ENCODE measurements at regions not wholly inside any gene's neighbourhood (a gene's known extent, or its start where the extent isn't known, plus 50 kb on each side); places are given as distances from the start of the nearest gene placed in this dataset.

GRCh38 chr4:77493120-77493752 is 112.4 kb upstream of the CXCL13 start:
- no peak overlapping the region for H3K4me3 ChIP-seq (ENCODE audit: low read length)
- no peak for TF ChIP-seq CTCF (IDR thresholded peaks at IDR 0.05; ENCODE audit: insufficient read depth, low read depth, low read length, missing control alignments)
- DNase-seq (ENCODE audit: low read depth) = no peak

GRCh38 chr4:77493829-77494551 is 111.6 kb upstream of the CXCL13 start:
- TF ChIP-seq CTCF (IDR thresholded peaks at IDR 0.05; ENCODE audit: insufficient read depth, low read depth, low read length, missing control alignments) = no peak

GRCh38 chr4:77496457-77496856 is 109.2 kb upstream of the CXCL13 start:
- H3K4me3 ChIP-seq (ENCODE audit: low read length) = no peak overlapping the region
- no peak for DNase-seq (ENCODE audit: low read depth)
- TF ChIP-seq CTCF (IDR thresholded peaks at IDR 0.05; ENCODE audit: insufficient read depth, low read depth, low read length, missing control alignments) = no peak

More at GRCh38 chr4:77493829-77494551, 111.6 kb upstream of the CXCL13 start:
- no peak overlapping the region for H3K4me3 ChIP-seq (ENCODE audit: low read length)
- DNase-seq (ENCODE audit: low read depth) = no peak

GRCh38 chr4:77500801-77501200 is 104.8 kb upstream of the CXCL13 start:
- TF ChIP-seq CTCF (IDR thresholded peaks at IDR 0.05; ENCODE audit: insufficient read depth, low read depth, low read length, missing control alignments) = no peak
- no peak overlapping the region for H3K4me3 ChIP-seq (ENCODE audit: low read length)
- DNase-seq (ENCODE audit: low read depth) = no peak

- no peak overlapping the region for H3K4me3 ChIP-seq (ENCODE audit: low read length)
- no peak for TF ChIP-seq CTCF (IDR thresholded peaks at IDR 0.05; ENCODE audit: insufficient read depth, low read depth, low read length, missing control alignments)
- DNase-seq (ENCODE audit: low read depth) = no peak
Observed at GRCh38 chr4:77501240-77501639, 104.4 kb upstream of the CXCL13 start.

- no peak for TF ChIP-seq CTCF (IDR thresholded peaks at IDR 0.05; ENCODE audit: insufficient read depth, low read depth, low read length, missing control alignments)
- DNase-seq (ENCODE audit: low read depth) = no peak
- no peak overlapping the region for H3K4me3 ChIP-seq (ENCODE audit: low read length)
Observed at GRCh38 chr4:77501851-77502250, 103.8 kb upstream of the CXCL13 start.
